H1 (cell line): ENCODE measurements at regions not wholly inside any gene's neighbourhood (a gene's known extent, or its start where the extent isn't known, plus 50 kb on each side); places are given as distances from the start of the nearest gene placed in this dataset.
A peak's percentile ranks its signal among the peaks of the same experiment; 100 is the strongest.

Experiments used
- CHD7 ChIP-seq: fragments of 300-600 bp; sonication (generic); IDR thresholded peaks from 2 replicates; pipeline ENCODE4 v1.7.1; 2012; ENCODE audit warnings: low read length, moderate library complexity, mild to moderate bottlenecking, inconsistent platforms; ENCODE audit not compliant: insufficient replicate concordance
- HDAC6 ChIP-seq: IDR thresholded peaks from one replicate; pipeline ENCODE4 v1.7.1; 2012; ENCODE audit warnings: low read depth, mild to moderate bottlenecking, inconsistent platforms, low read length, moderate library complexity
- SP1 ChIP-seq: IDR thresholded peaks from 2 replicates; pipeline ENCODE4 v1.6.1; 2011; ENCODE audit warnings: low read depth, low read length

GRCh38 chr3:23712656-23713559 is 92.8 kb upstream of the UBE2E1 start (continued):
- TF ChIP-seq CHD7: no peak
- TF ChIP-seq HDAC6: no peak
- peak; percentile 68; the same call in 1 of the 2 replicates for TF ChIP-seq SP1
